ENCODE measurements at regions not wholly inside any gene's neighbourhood (a gene's known extent, or its start where the extent isn't known, plus 50 kb on each side); places are given as distances from the start of the nearest gene placed in this dataset.

DNA sequence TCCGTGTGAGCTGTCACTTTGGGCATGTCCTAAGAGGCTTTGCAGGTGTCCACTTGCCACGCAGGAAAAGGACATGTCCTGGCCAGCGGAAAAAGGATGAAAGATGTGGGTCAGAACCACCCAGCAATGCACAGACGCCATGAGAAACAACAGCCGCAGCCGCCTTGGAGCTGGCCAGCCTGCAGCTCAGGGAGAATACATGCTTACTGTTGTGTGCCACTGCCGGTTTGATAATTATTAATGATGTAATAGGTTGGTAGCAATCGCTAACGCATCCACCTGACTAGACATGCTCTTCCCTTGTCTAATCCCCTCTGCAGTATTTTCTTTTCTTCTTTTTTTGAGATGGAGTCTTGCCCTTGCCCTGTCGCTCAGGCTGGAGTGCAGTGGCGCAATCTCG, 221.7 kb downstream of the HAUS1 start:
- TF ChIP-seq, protein P1, sequence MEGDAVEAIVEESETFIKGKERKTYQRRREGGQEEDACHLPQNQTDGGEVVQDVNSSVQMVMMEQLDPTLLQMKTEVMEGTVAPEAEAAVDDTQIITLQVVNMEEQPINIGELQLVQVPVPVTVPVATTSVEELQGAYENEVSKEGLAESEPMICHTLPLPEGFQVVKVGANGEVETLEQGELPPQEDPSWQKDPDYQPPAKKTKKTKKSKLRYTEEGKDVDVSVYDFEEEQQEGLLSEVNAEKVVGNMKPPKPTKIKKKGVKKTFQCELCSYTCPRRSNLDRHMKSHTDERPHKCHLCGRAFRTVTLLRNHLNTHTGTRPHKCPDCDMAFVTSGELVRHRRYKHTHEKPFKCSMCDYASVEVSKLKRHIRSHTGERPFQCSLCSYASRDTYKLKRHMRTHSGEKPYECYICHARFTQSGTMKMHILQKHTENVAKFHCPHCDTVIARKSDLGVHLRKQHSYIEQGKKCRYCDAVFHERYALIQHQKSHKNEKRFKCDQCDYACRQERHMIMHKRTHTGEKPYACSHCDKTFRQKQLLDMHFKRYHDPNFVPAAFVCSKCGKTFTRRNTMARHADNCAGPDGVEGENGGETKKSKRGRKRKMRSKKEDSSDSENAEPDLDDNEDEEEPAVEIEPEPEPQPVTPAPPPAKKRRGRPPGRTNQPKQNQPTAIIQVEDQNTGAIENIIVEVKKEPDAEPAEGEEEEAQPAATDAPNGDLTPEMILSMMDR (IDR thresholded peaks at IDR 0.05), result no peak
- TF ChIP-seq POLR2A (IDR thresholded peaks at IDR 0.05), result no peak
